HG03565 (cell line): ENCODE measurements at regions not wholly inside any gene's neighbourhood (a gene's known extent, or its start where the extent isn't known, plus 50 kb on each side); places are given as distances from the start of the nearest gene placed in this dataset.

ENCODE experiments used
- ATAC-seq: cut with Tn5 transposase; IDR thresholded peaks from one replicate; pipeline ENCODE4 v1.9.1; 2021; ENCODE audit warnings: mild to moderate bottlenecking, moderate library complexity; ENCODE audit not compliant: unreplicated experiment

DNA sequence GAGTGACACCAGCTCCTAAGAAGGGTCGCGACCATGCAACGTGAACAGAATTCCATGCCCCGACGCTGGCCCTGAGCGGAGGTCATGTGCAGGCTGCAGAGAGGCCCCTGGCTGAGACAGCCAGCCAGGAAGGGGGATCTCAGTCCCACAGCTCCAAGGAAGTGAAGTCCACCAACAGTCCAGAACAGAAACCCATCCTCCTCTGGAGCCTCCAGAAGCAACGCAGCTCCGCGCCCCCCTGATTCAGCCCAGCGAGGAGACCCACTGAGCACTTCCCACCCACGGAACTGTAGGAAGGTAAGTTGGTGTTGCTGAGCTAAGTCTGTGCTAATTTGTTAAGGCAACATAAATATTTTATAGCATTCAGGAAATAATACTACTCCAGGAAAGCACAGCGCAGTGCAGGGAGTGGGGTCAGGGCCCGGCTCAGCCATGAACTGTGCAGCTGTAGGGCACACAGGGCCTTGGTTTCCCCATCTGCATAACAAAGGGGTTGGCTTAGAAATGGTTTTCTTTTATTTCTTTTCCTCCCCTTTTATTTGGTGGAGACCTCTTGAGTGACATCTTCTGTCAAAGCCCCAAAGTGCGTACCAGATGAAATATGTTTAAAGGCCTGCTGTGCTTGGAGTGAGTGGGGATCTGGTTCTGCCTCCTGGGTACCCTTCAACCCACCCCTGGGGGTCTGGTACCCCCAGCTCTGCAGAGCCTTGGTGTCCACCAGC lies 241.1 kb upstream of the PMEPA1 start:
- ATAC-seq = no peak

DNA sequence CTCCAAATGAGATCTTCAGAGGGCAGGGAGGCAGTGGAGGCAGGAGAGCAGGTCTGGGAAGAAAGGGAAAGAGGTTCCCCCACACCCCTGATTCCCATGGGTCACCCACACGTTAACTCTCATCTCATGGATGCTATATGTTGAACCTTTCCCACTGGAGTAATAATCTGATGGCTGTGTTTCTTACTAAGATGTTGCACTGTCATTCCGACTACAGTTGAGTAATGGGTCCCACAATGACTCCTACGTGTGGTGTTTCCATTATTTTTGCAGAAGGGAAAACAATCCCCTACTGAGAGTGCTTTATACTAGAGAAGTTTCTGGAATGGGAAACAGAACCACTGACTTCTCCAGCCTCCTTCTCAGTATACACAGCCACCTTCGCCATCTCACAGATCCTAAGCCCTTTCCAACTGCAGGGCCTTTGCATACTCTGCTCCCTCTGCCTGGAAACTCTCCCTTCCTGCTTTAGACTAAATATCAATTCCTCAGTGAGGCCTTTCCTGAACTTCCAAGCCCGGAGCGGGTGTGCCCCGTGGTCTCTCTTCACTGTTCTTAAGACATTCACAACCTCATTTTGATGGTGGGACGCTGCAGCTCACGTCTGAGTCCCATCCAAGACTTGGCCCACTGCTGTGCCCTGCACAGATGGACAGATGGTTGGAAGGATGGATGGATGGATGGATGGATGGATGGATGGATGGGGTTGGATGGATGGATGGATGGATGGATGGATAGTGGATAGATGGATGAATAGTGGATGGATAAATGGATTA lies 238.6 kb upstream of the PMEPA1 start:
- ATAC-seq = no peak

DNA sequence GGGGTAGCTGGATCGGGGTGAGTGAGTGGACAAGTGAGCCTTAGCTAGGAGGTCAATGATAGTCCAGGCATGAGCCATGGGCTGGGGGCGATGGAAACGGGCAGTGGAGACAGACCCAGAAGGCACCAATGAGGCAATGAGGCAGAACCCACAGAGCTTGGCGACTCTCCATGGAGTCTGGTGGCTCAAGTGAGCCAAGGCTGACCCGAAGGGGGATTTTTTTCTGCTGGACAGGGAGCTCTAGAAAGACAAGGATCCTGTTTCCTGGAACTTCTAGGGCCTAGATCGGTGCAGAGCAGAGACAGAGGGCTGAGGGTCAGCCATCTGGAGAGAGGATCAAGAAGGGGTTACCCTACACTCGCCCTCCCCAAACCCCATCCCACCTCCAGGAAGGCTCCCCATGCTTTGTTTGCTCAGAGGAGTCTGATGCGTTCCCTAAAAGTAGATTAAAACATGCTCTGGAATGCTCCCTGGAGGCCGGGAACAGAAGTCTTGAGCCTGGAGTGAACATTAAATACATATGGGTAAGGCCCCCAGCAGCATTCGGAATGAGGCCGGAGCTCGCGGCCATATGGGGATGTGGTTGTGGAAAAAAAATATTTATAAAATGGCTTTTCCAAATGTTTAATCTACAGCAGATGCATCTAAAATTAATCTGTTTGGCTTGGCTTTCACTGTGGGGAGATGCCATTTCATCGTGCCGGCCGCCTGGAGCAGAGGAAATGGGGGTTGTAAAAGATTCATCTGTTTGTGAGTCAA lies 237.8 kb upstream of the PMEPA1 start:
- no peak for ATAC-seq

DNA sequence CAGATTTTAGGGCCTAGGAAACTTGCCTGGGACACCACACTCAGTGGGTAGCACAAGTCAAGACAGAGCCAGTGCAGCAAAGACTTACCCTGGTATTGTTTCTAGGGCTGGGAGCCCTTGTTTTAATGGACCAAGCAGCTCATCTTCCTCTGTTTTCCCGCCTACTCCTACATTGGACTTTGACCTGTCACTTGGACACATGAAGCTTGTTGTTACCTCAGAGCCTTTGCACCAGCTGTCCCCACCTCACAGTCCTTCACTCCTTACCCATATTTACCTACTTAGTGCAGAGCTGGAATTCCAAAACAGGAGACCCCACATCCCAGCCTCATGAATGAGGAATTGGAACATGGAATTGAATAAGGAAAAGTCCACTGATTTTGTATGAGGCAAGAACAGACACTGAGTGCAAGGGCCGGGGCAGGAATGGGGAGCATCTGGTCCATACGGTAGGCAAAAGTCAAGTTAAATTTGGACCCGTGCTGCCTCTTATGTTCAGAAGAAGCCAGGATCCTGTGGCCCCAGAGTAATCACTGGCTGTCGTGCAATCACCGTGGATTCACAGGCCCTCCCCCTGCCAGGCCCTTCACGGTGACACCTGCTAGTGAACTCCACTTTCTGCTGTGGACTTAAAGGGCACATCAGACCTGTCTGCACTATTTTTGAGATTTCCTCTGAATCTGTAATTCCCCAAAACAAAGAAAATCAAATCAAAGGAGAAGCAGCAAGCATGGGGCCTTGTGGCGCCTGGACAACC lies 236.9 kb upstream of the PMEPA1 start:
- ATAC-seq = no peak

- no peak for ATAC-seq
Observed at GRCh38 chr20:57944988-57945387, 235.2 kb upstream of the PMEPA1 start.

DNA sequence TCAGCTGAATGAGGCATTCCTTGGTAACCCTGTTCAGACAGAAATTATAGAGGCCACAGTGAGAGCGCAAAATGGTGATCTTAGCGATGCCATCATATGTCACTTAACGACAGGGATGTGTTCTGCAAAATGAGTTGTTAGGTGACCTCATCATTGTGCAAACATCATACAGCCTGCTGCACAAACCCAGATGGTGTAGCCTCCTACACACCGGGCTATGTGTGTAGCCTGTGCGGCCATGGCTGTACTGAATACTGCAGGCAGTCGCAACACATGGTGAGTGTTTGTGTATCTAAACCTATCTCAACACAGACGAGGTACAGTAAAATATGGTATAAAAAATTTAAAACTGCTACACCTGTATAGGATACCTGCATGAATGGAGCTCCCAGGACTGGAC lies 234.1 kb upstream of the PMEPA1 start:
- no peak for ATAC-seq

DNA sequence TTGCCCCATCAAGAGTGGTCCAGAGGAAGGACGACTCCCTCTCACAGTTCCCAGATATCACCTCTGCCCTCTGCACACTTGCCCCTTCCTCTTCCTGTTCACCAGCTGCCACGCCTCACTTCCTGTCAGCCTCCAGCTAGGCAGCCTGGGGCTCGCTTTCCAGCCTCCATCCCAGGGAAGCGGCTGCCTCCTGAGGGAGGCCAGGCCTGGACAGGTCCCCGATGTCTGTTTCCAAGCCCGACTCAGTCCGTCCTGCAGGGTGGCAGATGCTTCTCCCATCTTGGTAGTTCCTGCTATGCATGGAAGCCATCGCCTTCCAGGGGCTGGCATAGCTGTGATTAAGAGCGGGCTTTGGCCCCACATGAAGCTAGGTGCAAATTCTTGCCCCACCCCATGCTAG lies 233.5 kb upstream of the PMEPA1 start:
- no peak for ATAC-seq

GRCh38 chr20:57941604-57942381 lies 232.0 kb upstream of the PMEPA1 start:
- ATAC-seq = no peak

GRCh38 chr20:57940868-57941522 lies 231.2 kb upstream of the PMEPA1 start:
- no peak for ATAC-seq

DNA sequence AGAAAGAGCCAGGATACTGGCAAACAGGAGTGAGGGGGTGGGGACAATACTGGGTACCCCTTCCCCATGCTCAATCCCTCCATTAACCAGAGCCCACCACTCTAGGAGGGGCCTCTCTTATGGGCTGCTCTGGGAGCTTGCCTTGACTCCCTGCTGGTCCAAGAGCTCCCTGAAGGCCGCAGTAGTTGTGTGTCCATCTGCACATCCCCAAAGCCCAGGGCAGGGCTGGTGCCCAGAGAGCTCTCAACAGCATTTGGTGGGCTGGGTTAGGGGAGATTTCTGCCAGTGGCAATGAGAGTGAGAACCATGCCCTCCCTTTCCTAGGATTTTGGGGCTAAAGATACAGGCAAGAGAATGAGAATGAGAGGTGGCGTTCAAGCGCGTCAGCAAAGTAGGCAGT lies 230.6 kb upstream of the PMEPA1 start:
- no peak for ATAC-seq

DNA sequence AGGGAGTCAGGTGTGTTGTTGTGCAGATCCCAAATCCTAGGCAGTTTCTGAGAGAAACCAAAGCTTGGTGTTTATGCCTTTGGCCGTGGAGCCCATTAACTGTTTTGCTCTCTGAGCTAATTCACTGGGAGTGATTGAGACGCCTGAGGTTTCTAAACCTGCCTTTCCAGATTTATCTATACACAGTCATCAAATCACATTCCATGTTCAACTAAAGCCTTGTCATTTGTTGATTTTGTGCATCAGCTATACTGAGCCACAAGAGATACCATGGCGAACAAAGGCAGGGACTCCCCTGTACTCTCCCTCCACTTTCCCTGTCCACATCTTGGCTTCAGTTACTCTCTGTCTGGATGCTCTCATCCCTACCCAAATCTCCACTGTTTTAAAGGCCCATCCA lies 229.7 kb upstream of the PMEPA1 start:
- ATAC-seq = no peak

- no peak for ATAC-seq
Observed at GRCh38 chr20:57938158-57939108, 228.6 kb upstream of the PMEPA1 start.

DNA sequence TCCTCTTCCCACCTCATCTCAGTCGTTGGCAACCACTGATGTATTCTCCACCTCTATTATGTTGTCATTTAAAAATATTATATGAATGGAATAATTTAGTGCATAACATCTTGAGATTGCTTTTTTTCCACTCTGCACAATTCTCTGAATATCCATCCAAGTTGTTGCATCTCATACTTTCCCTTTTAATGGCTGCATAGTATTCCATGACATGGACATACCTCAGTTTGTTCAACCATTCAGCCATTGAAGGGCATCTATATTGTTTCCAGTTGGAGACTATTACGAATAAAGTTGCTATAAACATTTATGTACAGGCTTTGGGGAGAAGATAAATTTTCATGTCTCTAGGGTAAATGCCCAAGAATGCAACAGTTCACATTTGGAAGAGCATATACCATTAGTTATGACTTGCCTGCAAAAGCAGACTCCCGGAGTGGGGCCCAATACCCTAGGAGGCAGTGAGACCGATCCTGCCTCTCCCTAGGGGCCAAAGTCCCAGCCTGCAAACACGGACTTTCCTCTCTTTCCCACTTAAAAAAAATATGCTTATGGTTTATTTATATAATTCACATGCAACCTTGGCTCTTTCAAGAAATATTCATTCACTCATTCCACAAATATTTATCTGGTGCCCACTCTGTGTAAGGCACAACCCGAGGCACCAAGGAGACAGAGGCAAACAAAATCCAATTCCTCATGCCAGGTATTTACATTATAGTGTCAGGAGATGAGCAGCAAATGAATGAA lies 227.0 kb upstream of the PMEPA1 start:
- ATAC-seq = no peak

DNA sequence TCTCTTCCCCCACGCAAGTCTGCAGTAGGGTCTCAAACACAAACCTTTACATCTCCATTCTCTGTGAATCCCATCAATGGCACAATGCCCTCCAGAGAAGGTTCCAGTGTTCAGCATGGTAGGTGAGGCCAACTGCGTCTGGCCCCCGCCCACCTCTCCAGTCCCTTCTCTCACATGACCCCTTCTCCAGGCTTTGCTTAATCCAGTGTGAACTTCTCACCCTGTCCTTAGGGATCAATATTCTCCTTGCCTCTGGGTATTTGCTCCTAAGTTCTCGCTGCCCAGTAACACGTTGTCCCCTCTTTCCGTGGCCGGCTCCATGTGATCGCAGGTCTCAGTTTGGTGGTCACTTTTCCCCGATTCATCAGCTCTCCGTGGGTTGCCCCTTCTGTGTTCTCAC lies 225.1 kb upstream of the PMEPA1 start:
- ATAC-seq = no peak

GRCh38 chr20:57934007-57934805 lies 224.4 kb upstream of the PMEPA1 start:
- ATAC-seq = no peak

DNA sequence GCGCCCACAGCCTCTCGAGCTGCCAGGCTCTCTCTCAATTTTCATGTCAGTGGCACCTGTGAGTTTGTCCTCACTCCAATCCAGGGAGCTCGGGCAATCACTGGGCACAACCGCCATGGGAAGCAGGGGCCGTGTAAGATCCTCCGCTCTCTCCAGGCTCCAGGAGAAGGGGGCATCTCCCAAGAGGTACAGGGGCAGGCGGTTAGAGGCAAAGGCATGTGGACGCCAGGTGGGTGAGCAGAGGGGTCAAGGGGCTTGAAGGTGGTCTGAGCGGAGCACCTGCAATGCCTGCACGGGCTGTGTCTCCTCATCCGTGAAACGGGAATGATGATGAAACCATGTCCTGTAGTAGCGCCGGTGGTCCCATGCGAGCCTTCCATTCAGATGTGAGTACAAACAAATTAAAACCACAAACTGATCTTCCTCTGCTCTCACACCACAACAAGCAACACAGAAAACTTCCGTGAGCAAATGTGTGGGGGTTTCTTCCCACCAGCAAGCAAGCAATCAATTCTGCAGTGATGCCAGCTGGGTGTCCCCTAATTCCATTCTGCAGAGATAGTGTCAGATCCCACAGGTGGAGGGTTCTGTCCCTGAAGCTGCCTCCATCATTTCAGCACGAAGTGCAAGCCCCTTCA lies 222.5 kb upstream of the PMEPA1 start:
- no peak for ATAC-seq

DNA sequence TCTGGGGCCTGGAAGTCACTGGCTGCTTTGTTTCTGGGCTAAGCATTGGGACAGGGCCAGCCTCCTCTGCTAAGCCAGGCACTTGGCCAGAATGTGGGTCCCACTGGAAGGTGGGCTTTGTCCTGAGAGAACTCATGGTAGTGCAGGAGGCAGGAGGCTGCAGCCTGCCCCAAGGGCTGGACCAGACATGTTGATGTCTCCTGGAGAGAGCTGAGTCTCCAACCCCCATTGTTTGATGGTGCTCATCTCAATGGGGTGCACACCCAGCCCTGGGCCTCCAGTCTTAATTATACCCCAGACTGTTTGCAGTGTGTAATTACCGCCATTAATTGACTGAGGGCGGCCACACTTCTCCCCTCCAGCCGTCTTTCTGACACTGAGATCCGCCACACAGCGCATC lies 220.5 kb upstream of the PMEPA1 start:
- ATAC-seq = no peak
